ENCODE measurements at regions not wholly inside any gene's neighbourhood (a gene's known extent, or its start where the extent isn't known, plus 50 kb on each side); places are given as distances from the start of the nearest gene placed in this dataset.
"Not testable (repeated sequence)": the region's sequence is repeated elsewhere in the genome, so short reads cannot be mapped to it uniquely, and the experiment has no call there.

- no peak overlapping the region for H3K27ac Mint-ChIP-seq
- no peaks in the 10 kb centered on the region for H3K36me3 Mint-ChIP-seq (ENCODE audit: insufficient read depth in 2 of 2)
- H3K27me3 Mint-ChIP-seq (ENCODE audit: low read depth): peaks cover 34% of the 10 kb centered on the region
- no peaks in the 10 kb centered on the region for H3K9me3 Mint-ChIP-seq
- H3K4me3 Mint-ChIP-seq: no peak overlapping the region
- ATAC-seq (replicated peaks in 1 of 2): no peak
- peaks cover 12% of the 10 kb centered on the region for H3K4me1 Mint-ChIP-seq (ENCODE audit: low read depth)
- no peak for DNase-seq
These were observed 76.3 kb upstream of the SEC11C start for GRCh38 chr18:59063300-59063906.

GRCh38 chr18:59063912-59064311 lies 75.8 kb upstream of the SEC11C start:
- no peak for DNase-seq
- H3K27me3 Mint-ChIP-seq (ENCODE audit: low read depth): peaks cover 34% of the 10 kb centered on the region
- ATAC-seq (replicated peaks in 1 of 2): no peak
- no peaks in the 10 kb centered on the region for H3K36me3 Mint-ChIP-seq (ENCODE audit: insufficient read depth in 2 of 2)
- no peak overlapping the region for H3K4me3 Mint-ChIP-seq
- no peaks in the 10 kb centered on the region for H3K9me3 Mint-ChIP-seq
- no peak overlapping the region for H3K27ac Mint-ChIP-seq
- H3K4me1 Mint-ChIP-seq (ENCODE audit: low read depth): peaks cover 12% of the 10 kb centered on the region

GRCh38 chr18:59065684-59066083 lies 74.0 kb upstream of the SEC11C start:
- ATAC-seq (replicated peaks in 1 of 2) (no peak), DNase-seq (no peak)
- no peak overlapping the region for H3K27ac Mint-ChIP-seq
- no peaks in the 10 kb centered on the region for H3K36me3 Mint-ChIP-seq (ENCODE audit: insufficient read depth in 2 of 2)
- H3K9me3 Mint-ChIP-seq: no peaks in the 10 kb centered on the region
- H3K4me1 Mint-ChIP-seq (ENCODE audit: low read depth): peaks cover 12% of the 10 kb centered on the region
- no peak overlapping the region for H3K4me3 Mint-ChIP-seq
- peaks cover 26% of the 10 kb centered on the region for H3K27me3 Mint-ChIP-seq (ENCODE audit: low read depth)

GRCh38 chr18:59067873-59068272 lies 71.8 kb upstream of the SEC11C start:
- Mint-ChIP-seq H3K27ac (no peak overlapping the region), H3K9me3 (no peaks in the 10 kb centered on the region), H3K4me1 (ENCODE audit: low read depth) (peaks cover 7% of the 10 kb centered on the region), H3K36me3 (ENCODE audit: insufficient read depth in 2 of 2) (no peaks in the 10 kb centered on the region), H3K27me3 (ENCODE audit: low read depth) (peaks cover 13% of the 10 kb centered on the region), H3K4me3 (no peak overlapping the region)
- ATAC-seq (replicated peaks in 1 of 2): no peak
- no peak for DNase-seq

GRCh38 chr18:59068276-59069071 lies 71.2 kb upstream of the SEC11C start:
- no peaks in the 10 kb centered on the region for H3K9me3 Mint-ChIP-seq
- ATAC-seq (replicated peaks in 1 of 2) (no peak), DNase-seq (no peak)
- no peaks in the 10 kb centered on the region for H3K36me3 Mint-ChIP-seq (ENCODE audit: insufficient read depth in 2 of 2)
- H3K27me3 Mint-ChIP-seq (ENCODE audit: low read depth): peaks cover 7% of the 10 kb centered on the region
- H3K4me3 Mint-ChIP-seq: no peak overlapping the region
- H3K27ac Mint-ChIP-seq: no peak overlapping the region
- H3K4me1 Mint-ChIP-seq (ENCODE audit: low read depth): peaks cover 12% of the 10 kb centered on the region

- Mint-ChIP-seq H3K4me1 (ENCODE audit: low read depth) (peaks cover 12% of the 10 kb centered on the region), H3K27me3 (ENCODE audit: low read depth) (no peaks in the 10 kb centered on the region), H3K4me3 (no peak overlapping the region), H3K27ac (no peak overlapping the region), H3K36me3 (ENCODE audit: insufficient read depth in 2 of 2) (no peaks in the 10 kb centered on the region), H3K9me3 (no peaks in the 10 kb centered on the region)
- DNase-seq: peak; percentile 83 to 84
- peak; percentile 83 to 88 for ATAC-seq (replicated peaks in 1 of 2)
These were observed 69.3 kb upstream of the SEC11C start for GRCh38 chr18:59070181-59070912.

- H3K9me3 Mint-ChIP-seq: no peaks in the 10 kb centered on the region
- H3K27ac Mint-ChIP-seq: no peak overlapping the region
- H3K36me3 Mint-ChIP-seq (ENCODE audit: insufficient read depth in 2 of 2): no peaks in the 10 kb centered on the region
- peaks cover 12% of the 10 kb centered on the region for H3K4me1 Mint-ChIP-seq (ENCODE audit: low read depth)
- peak; percentile 59 to 67 for ATAC-seq (replicated peaks in 1 of 2)
- DNase-seq: no peak
- no peak overlapping the region for H3K4me3 Mint-ChIP-seq
- peaks cover 5% of the 10 kb centered on the region for H3K27me3 Mint-ChIP-seq (ENCODE audit: low read depth)
These were observed 66.8 kb upstream of the SEC11C start for GRCh38 chr18:59072727-59073421.

- ATAC-seq (replicated peaks in 1 of 2): no peak
- no peak overlapping the region for H3K27ac Mint-ChIP-seq
- peaks cover 25% of the 10 kb centered on the region for H3K27me3 Mint-ChIP-seq (ENCODE audit: low read depth)
- H3K36me3 Mint-ChIP-seq (ENCODE audit: insufficient read depth in 2 of 2): no peaks in the 10 kb centered on the region
- no peaks in the 10 kb centered on the region for H3K9me3 Mint-ChIP-seq
- H3K4me3 Mint-ChIP-seq: no peak overlapping the region
- DNase-seq: no peak
- peaks cover 12% of the 10 kb centered on the region for H3K4me1 Mint-ChIP-seq (ENCODE audit: low read depth)
These were observed 63.8 kb upstream of the SEC11C start for GRCh38 chr18:59075923-59076322.

GRCh38 chr18:59079264-59079663 lies 60.4 kb upstream of the SEC11C start:
- no peaks in the 10 kb centered on the region for H3K36me3 Mint-ChIP-seq (ENCODE audit: insufficient read depth in 2 of 2)
- no peak overlapping the region for H3K4me3 Mint-ChIP-seq
- no peak for DNase-seq
- H3K4me1 Mint-ChIP-seq (ENCODE audit: low read depth): peaks cover 5% of the 10 kb centered on the region
- no peak for ATAC-seq (replicated peaks in 1 of 2)
- peaks cover 40% of the 10 kb centered on the region for H3K27me3 Mint-ChIP-seq (ENCODE audit: low read depth)
- H3K9me3 Mint-ChIP-seq: no peaks in the 10 kb centered on the region
- H3K27ac Mint-ChIP-seq: no peak overlapping the region

GRCh38 chr18:59079687-59080501 lies 59.8 kb upstream of the SEC11C start:
- not testable (repeated sequence) for DNase-seq; H3K4me1 Mint-ChIP-seq (ENCODE audit: low read depth)

GRCh38 chr18:59083136-59083818 lies 56.4 kb upstream of the SEC11C start:
- Mint-ChIP-seq H3K4me1 (ENCODE audit: low read depth) (peaks cover 12% of the 10 kb centered on the region), H3K4me3 (peak overlapping the region in 1 of 2 donors; percentile 14), H3K9me3 (no peaks in the 10 kb centered on the region), H3K36me3 (ENCODE audit: insufficient read depth in 2 of 2) (no peaks in the 10 kb centered on the region), H3K27ac (no peak overlapping the region), H3K27me3 (ENCODE audit: low read depth) (peaks cover 31% of the 10 kb centered on the region)
- DNase-seq (no peak), ATAC-seq (replicated peaks in 1 of 2) (no peak)

More at GRCh38 chr18:59079687-59080501, 59.8 kb upstream of the SEC11C start:
- not testable (repeated sequence) for H3K36me3 Mint-ChIP-seq (ENCODE audit: insufficient read depth in 2 of 2); H3K9me3 Mint-ChIP-seq; ATAC-seq (replicated peaks in 1 of 2); H3K27ac Mint-ChIP-seq; H3K4me3 Mint-ChIP-seq
- H3K27me3 Mint-ChIP-seq (ENCODE audit: low read depth): peaks cover 40% of the 10 kb centered on the region

All from activated T-cell treated with anti-CD3 and anti-CD28 coated beads, Interleukin-2, amount 50 U/mL, for 72 hours (primary cell).